ENCODE measurements at regions not wholly inside any gene's neighbourhood (a gene's known extent, or its start where the extent isn't known, plus 50 kb on each side); places are given as distances from the start of the nearest gene placed in this dataset.

GRCh38 chrX:150207733-150208132 is 155.4 kb upstream of the MAMLD1 start:
- Histone ChIP-seq H3K9ac (ENCODE audit: extremely low read depth, insufficient read length, low read length) (no peak overlapping the region), H2BK120ac (ENCODE audit: low read depth, low read length, poor library complexity, severe bottlenecking) (no peak overlapping the region), H3T11ph (ENCODE audit: low read length) (no peak overlapping the region), H3K23me2 (ENCODE audit: insufficient read length, low read depth, low read length, poor library complexity, severe bottlenecking) (no peaks in the 10 kb centered on the region), H2AFZ (ENCODE audit: low read length) (no peak overlapping the region), H3K56ac (ENCODE audit: insufficient read length, low read depth, low read length) (no peak overlapping the region), H3K4me1 (ENCODE audit: insufficient read depth, low read length) (no peaks in the 10 kb centered on the region), H3K79me1 (ENCODE audit: insufficient read depth, low read depth, low read length, poor library complexity, severe bottlenecking) (no peaks in the 10 kb centered on the region), H4K5ac (ENCODE audit: insufficient read length, low read depth, low read length) (no peak overlapping the region), H3K9me3 (ENCODE audit: control insufficient read depth, low read depth, low read length) (no peaks in the 10 kb centered on the region), H3K23ac (ENCODE audit: insufficient read length, low read depth, low read length) (no peak overlapping the region), H2BK20ac (ENCODE audit: low read depth, low read length, poor library complexity, severe bottlenecking) (no peak overlapping the region), H4K20me1 (ENCODE audit: control insufficient read depth, insufficient read depth, insufficient read length) (no peaks in the 10 kb centered on the region), H3K4ac (ENCODE audit: low read depth, low read length) (no peak overlapping the region), H2BK5ac (ENCODE audit: insufficient read length, low read length) (no peak overlapping the region), H3K18ac (ENCODE audit: insufficient read length, low read depth, low read length) (no peak overlapping the region), H2AK5ac (ENCODE audit: insufficient read length, low read length) (no peak overlapping the region), H2BK15ac (ENCODE audit: low read depth, low read length) (no peak overlapping the region), H3K4me2 (ENCODE audit: insufficient read depth, insufficient read length, low read length) (no peak overlapping the region), H3K79me2 (ENCODE audit: insufficient read depth, low read length) (no peaks in the 10 kb centered on the region), H3K14ac (ENCODE audit: insufficient read depth, low read length) (no peak overlapping the region), H3K27me3 (ENCODE audit: insufficient read depth, low read length) (no peaks in the 10 kb centered on the region), H4K91ac (ENCODE audit: insufficient read length, low read depth, low read length) (no peak overlapping the region), H4K8ac (replicated peaks; ENCODE audit: insufficient read length, low read depth, low read length) (no peak overlapping the region), H2BK12ac (ENCODE audit: insufficient read length, low read depth, low read length) (no peak overlapping the region), H3K27ac (ENCODE audit: insufficient read length, low read depth, low read length) (no peak overlapping the region)
- H3K27me3 Mint-ChIP-seq (ENCODE audit: low read depth): peaks cover 3% of the 10 kb centered on the region
- no peak overlapping the region for H3K27ac Mint-ChIP-seq
- TF ChIP-seq, protein P1, sequence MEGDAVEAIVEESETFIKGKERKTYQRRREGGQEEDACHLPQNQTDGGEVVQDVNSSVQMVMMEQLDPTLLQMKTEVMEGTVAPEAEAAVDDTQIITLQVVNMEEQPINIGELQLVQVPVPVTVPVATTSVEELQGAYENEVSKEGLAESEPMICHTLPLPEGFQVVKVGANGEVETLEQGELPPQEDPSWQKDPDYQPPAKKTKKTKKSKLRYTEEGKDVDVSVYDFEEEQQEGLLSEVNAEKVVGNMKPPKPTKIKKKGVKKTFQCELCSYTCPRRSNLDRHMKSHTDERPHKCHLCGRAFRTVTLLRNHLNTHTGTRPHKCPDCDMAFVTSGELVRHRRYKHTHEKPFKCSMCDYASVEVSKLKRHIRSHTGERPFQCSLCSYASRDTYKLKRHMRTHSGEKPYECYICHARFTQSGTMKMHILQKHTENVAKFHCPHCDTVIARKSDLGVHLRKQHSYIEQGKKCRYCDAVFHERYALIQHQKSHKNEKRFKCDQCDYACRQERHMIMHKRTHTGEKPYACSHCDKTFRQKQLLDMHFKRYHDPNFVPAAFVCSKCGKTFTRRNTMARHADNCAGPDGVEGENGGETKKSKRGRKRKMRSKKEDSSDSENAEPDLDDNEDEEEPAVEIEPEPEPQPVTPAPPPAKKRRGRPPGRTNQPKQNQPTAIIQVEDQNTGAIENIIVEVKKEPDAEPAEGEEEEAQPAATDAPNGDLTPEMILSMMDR (conservative IDR thresholded peaks at IDR 0.05): no peak
- H3K36me3 Mint-ChIP-seq (ENCODE audit: insufficient read depth in 1 of 3, low read depth in 3 of 3): no peaks in the 10 kb centered on the region; a peak in 3 of 7 replicates
- WGBS (ENCODE audit: extremely low coverage, insufficient read length, low lambda C conversion rate): no CpG with 5 or more reads among the region's 1 CpG
- H3K4me1 Mint-ChIP-seq: peaks cover 2 to 3% of the 10 kb centered on the region in 2 experiments; a peak in 3 of 4 replicates
- H3K4me3 Mint-ChIP-seq: no peak overlapping the region
- H3K9me3 Mint-ChIP-seq: peaks cover 50 to 51% of the 10 kb centered on the region in 2 experiments
- DNase-seq: no peak
